H9 (cell line): ENCODE measurements at regions not wholly inside any gene's neighbourhood (a gene's known extent, or its start where the extent isn't known, plus 50 kb on each side); places are given as distances from the start of the nearest gene placed in this dataset.

Experiments
- DNase-seq: peaks from one replicate; pipeline ENCODE4 v3.0.0-alpha.2; 2017
- H2AFZ ChIP-seq: one replicate; pipeline ENCODE4 v1.6.1; 2013; ENCODE audit warnings: mild to moderate bottlenecking, low read length, control low read depth, moderate library complexity
- H2AK5ac ChIP-seq: 2 replicates; pipeline ENCODE4 v1.6.1; 2013; ENCODE audit warnings: low read length, control low read depth, mixed read lengths; ENCODE audit not compliant: insufficient read length
- H2BK120ac ChIP-seq: one replicate; pipeline ENCODE4 v1.6.1; 2013; ENCODE audit warnings: low read depth, mild to moderate bottlenecking, low read length, control low read depth, inconsistent platforms; ENCODE audit not compliant: poor library complexity, severe bottlenecking
- H2BK12ac ChIP-seq: 2 replicates; pipeline ENCODE4 v1.6.1; 2013; ENCODE audit warnings: low read length, control low read depth, mixed read lengths, low read depth; ENCODE audit not compliant: insufficient read length
- H2BK15ac ChIP-seq: 2 replicates; pipeline ENCODE4 v1.6.1; 2013; ENCODE audit warnings: low read depth, low read length, control low read depth
- H2BK20ac ChIP-seq: one replicate; pipeline ENCODE4 v1.6.1; 2013; ENCODE audit warnings: low read depth, mild to moderate bottlenecking, low read length, control low read depth, inconsistent platforms; ENCODE audit not compliant: poor library complexity, severe bottlenecking
- H2BK5ac ChIP-seq: 2 replicates; pipeline ENCODE4 v1.6.1; 2013; ENCODE audit warnings: low read length, control low read depth, mixed read lengths; ENCODE audit not compliant: insufficient read length
- H3K14ac ChIP-seq: 2 replicates; pipeline ENCODE4 v1.6.1; 2013; ENCODE audit warnings: low read length, control low read depth; ENCODE audit not compliant: insufficient read depth
- H3K18ac ChIP-seq: 2 replicates; pipeline ENCODE4 v1.6.1; 2013; ENCODE audit warnings: low read depth, mild to moderate bottlenecking, mixed read lengths, low read length, control low read depth; ENCODE audit not compliant: insufficient read length
- H3K23ac ChIP-seq: 2 replicates; pipeline ENCODE4 v1.6.1; 2013; ENCODE audit warnings: low read length, control low read depth, mixed read lengths, low read depth; ENCODE audit not compliant: insufficient read length
- H3K23me2 ChIP-seq: 2 replicates; pipeline ENCODE4 v1.6.1; 2013; ENCODE audit warnings: low read depth, mild to moderate bottlenecking, mixed read lengths, low read length, control low read depth; ENCODE audit not compliant: insufficient read length, poor library complexity, severe bottlenecking
- H3K27ac ChIP-seq: 2 replicates; pipeline ENCODE4 v1.5.1; 2013; ENCODE audit warnings: low read length, control low read depth, mixed read lengths, low read depth; ENCODE audit not compliant: insufficient read length
- H3K27me3 ChIP-seq: 2 replicates; pipeline ENCODE4 v1.6.1; 2013; ENCODE audit warnings: low read length, control low read depth, inconsistent platforms; ENCODE audit not compliant: insufficient read depth
- H3K4ac ChIP-seq: 2 replicates; pipeline ENCODE4 v1.6.1; 2013; ENCODE audit warnings: low read depth, mild to moderate bottlenecking, control low read depth, inconsistent platforms, low read length, moderate library complexity
- H3K4me1 ChIP-seq: 2 replicates; pipeline ENCODE4 v1.6.1; 2013; ENCODE audit warnings: low read length, control low read depth, inconsistent platforms; ENCODE audit not compliant: insufficient read depth
- H3K4me2 ChIP-seq: 2 replicates; pipeline ENCODE4 v1.6.1; 2013; ENCODE audit warnings: low read length, control low read depth, mixed read lengths; ENCODE audit not compliant: insufficient read length, insufficient read depth
- H3K56ac ChIP-seq: 2 replicates; pipeline ENCODE4 v1.6.1; 2013; ENCODE audit warnings: low read depth, mild to moderate bottlenecking, mixed read lengths, low read length, control low read depth; ENCODE audit not compliant: insufficient read length
- H3K79me1 ChIP-seq: 2 replicates; pipeline ENCODE4 v1.6.1; 2013; ENCODE audit warnings: low read depth, mild to moderate bottlenecking, moderate library complexity, low read length, control low read depth, inconsistent platforms; ENCODE audit not compliant: insufficient read depth, poor library complexity, severe bottlenecking
- H3K79me2 ChIP-seq: 2 replicates; pipeline ENCODE4 v1.6.1; 2013; ENCODE audit warnings: low read length, control low read depth, inconsistent platforms; ENCODE audit not compliant: insufficient read depth
- H3K9ac ChIP-seq: 2 replicates; pipeline ENCODE4 v1.6.1; 2013; ENCODE audit warnings: low read length, control low read depth, mixed read lengths; ENCODE audit not compliant: insufficient read length; ENCODE audit errors: extremely low read depth
- H3K9me3 ChIP-seq: one replicate; pipeline ENCODE4 v1.6.1; 2013; ENCODE audit warnings: low read depth, low read length, inconsistent platforms; ENCODE audit not compliant: control insufficient read depth
- H3T11ph ChIP-seq: one replicate; pipeline ENCODE4 v1.6.1; 2013; ENCODE audit warnings: mild to moderate bottlenecking, low read length, control low read depth, inconsistent platforms
- H4K20me1 ChIP-seq: one replicate; pipeline ENCODE4 v1.6.1; 2013; ENCODE audit not compliant: control insufficient read depth, insufficient read length, insufficient read depth
- H4K5ac ChIP-seq: 2 replicates; pipeline ENCODE4 v1.6.1; 2013; ENCODE audit warnings: low read depth, mild to moderate bottlenecking, mixed read lengths, low read length, control low read depth; ENCODE audit not compliant: insufficient read length
- H4K8ac ChIP-seq: replicated peaks from 2 replicates; pipeline ENCODE4 v1.6.1; 2013; ENCODE audit warnings: low read length, control low read depth, mixed read lengths, low read depth; ENCODE audit not compliant: insufficient read length
- H4K91ac ChIP-seq: 2 replicates; pipeline ENCODE4 v1.6.1; 2013; ENCODE audit warnings: low read depth, mild to moderate bottlenecking, moderate library complexity, mixed read lengths, low read length, control low read depth; ENCODE audit not compliant: insufficient read length
- H3K27ac Mint-ChIP-seq, 3 experiments: 2 replicates in 2 of 3; 3 replicates in 1 of 3; pipeline ENCODE4 v1.8.0; 2020 to 2021; ENCODE audit warnings: mixed read lengths in 3 of 3, mild to moderate bottlenecking in 1 of 3, moderate library complexity in 1 of 3
- H3K27me3 Mint-ChIP-seq: 2 replicates; pipeline ENCODE4 v1.8.0; 2021; ENCODE audit warnings: low read depth, mild to moderate bottlenecking, moderate library complexity, mixed read lengths
- H3K36me3 Mint-ChIP-seq, 3 experiments: 2 replicates in 2 of 3; 3 replicates in 1 of 3; pipeline ENCODE4 v1.8.0; 2020 to 2021; ENCODE audit warnings: low read depth in 3 of 3, mixed read lengths in 3 of 3; ENCODE audit not compliant: insufficient read depth in 1 of 3
- H3K4me1 Mint-ChIP-seq, 2 experiments: 2 replicates each; pipeline ENCODE4 v1.8.0; 2020; ENCODE audit warnings: mixed read lengths in 2 of 2
- H3K4me3 Mint-ChIP-seq, 2 experiments: 2 replicates in 1 of 2; 3 replicates in 1 of 2; pipeline ENCODE4 v1.8.0; 2020 to 2021; ENCODE audit warnings: mild to moderate bottlenecking in 2 of 2, mixed read lengths in 2 of 2, moderate library complexity in 1 of 2
- H3K9me3 Mint-ChIP-seq, 2 experiments: 2 replicates in 1 of 2; 3 replicates in 1 of 2; pipeline ENCODE4 v1.8.0; 2020; ENCODE audit warnings: mild to moderate bottlenecking in 2 of 2, mixed read lengths in 2 of 2, moderate library complexity in 1 of 2
- WGBS: extraction: QIAGEN DNeasy Blood & Tissue Kit; methylation state at CpG from one replicate; pipeline ENCODE4 v1.1.7; 2013; ENCODE audit warnings: missing lambda C conversion rate, low lambda C conversion rate, mixed read lengths; ENCODE audit not compliant: insufficient read length; ENCODE audit errors: extremely low coverage; 5-methylcytosine and 5-hydroxymethylcytosine counted together
- TF ChIP-seq, protein P1 (sequence below): fragments of 200-600 bp; sonication (generic); conservative IDR thresholded peaks from 3 replicates; pipeline ENCODE4 v1.8.0; 2021; ENCODE audit warnings: antibody characterized with exemption, mild to moderate bottlenecking

- no peaks in the 10 kb centered on the region; the same call in 1 of the 2 replicates for H3K27me3 ChIP-seq
- Mint-ChIP-seq H3K36me3 (peaks cover 0 to 10% (median 0%) of the 10 kb centered on the region in 3 experiments; a peak in 2 of 7 replicates), H3K27me3 (peaks cover 12% of the 10 kb centered on the region), H3K27ac (no peak overlapping the region), H3K4me1 (peaks cover 26 to 37% of the 10 kb centered on the region in 2 experiments), H3K9me3 (peaks cover 0 to 5% of the 10 kb centered on the region in 2 experiments; a peak in 2 of 5 replicates), H3K4me3 (no peak overlapping the region)
- H3K23ac ChIP-seq: no peak overlapping the region
- no peaks in the 10 kb centered on the region for H3K79me2 ChIP-seq
- no CpG with 5 or more reads among the region's 1 CpG for WGBS
- H3K27ac ChIP-seq: no peak overlapping the region
- H3K9me3 ChIP-seq: no peaks in the 10 kb centered on the region
- H4K20me1 ChIP-seq: no peaks in the 10 kb centered on the region
- no peak overlapping the region for H4K8ac ChIP-seq
- H3K18ac ChIP-seq: no peak overlapping the region
- no peaks in the 10 kb centered on the region for H3K23me2 ChIP-seq
- no peak overlapping the region for H3K4me2 ChIP-seq
- no peak overlapping the region for H4K91ac ChIP-seq
- no peak overlapping the region for H3K14ac ChIP-seq
- H3K4ac ChIP-seq: no peak overlapping the region
- H3K4me1 ChIP-seq: peaks cover 7% of the 10 kb centered on the region; the same call in 1 of the 2 replicates
- H2BK15ac ChIP-seq: no peak overlapping the region
- no peak for DNase-seq
- no peak overlapping the region for H4K5ac ChIP-seq
- H3K79me1 ChIP-seq: no peaks in the 10 kb centered on the region
- no peak overlapping the region for H2BK5ac ChIP-seq
- H3K9ac ChIP-seq: no peak overlapping the region
- TF ChIP-seq, protein P1, sequence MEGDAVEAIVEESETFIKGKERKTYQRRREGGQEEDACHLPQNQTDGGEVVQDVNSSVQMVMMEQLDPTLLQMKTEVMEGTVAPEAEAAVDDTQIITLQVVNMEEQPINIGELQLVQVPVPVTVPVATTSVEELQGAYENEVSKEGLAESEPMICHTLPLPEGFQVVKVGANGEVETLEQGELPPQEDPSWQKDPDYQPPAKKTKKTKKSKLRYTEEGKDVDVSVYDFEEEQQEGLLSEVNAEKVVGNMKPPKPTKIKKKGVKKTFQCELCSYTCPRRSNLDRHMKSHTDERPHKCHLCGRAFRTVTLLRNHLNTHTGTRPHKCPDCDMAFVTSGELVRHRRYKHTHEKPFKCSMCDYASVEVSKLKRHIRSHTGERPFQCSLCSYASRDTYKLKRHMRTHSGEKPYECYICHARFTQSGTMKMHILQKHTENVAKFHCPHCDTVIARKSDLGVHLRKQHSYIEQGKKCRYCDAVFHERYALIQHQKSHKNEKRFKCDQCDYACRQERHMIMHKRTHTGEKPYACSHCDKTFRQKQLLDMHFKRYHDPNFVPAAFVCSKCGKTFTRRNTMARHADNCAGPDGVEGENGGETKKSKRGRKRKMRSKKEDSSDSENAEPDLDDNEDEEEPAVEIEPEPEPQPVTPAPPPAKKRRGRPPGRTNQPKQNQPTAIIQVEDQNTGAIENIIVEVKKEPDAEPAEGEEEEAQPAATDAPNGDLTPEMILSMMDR: no peak
- no peak overlapping the region for H3T11ph ChIP-seq
- H2BK12ac ChIP-seq: no peak overlapping the region
- H2AFZ ChIP-seq: no peak overlapping the region
- H2AK5ac ChIP-seq: no peak overlapping the region
- no peak overlapping the region for H2BK20ac ChIP-seq
- no peak overlapping the region for H2BK120ac ChIP-seq
- no peak overlapping the region for H3K56ac ChIP-seq
These were observed 152.9 kb downstream of the RGS9 start for GRCh38 chr17:65290056-65290455.
